ENCODE measurements at regions not wholly inside any gene's neighbourhood (a gene's known extent, or its start where the extent isn't known, plus 50 kb on each side); places are given as distances from the start of the nearest gene placed in this dataset.

DNA sequence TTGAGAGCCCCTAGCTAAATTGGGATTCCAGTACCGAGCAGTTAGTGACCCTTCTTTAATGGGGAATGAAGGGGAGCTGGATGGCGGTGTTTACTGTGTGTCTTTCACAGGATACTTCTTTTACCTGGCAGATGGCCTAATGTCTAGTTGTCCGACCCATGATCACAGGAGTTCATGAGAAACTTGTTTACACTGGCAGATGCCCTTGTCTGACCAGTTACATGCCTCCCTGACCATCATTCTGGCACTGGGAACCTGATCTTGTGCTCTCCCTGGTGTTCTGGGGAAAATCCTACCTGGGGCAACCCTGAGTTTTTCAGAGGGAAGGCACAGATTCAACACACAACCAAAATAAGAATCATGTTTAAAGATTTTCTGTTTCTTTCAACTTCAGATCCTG is 120.1 kb upstream of the SLC13A1 start:
- ChIA-PET CTCF (no interaction called here), POLR2A (no interaction called here)
- no peak for DNase-seq
- Mint-ChIP-seq H3K9me3 (ENCODE audit: insufficient read depth) (peaks cover 12% of the 10 kb centered on the region), H3K4me1 (ENCODE audit: low read depth) (no peaks in the 10 kb centered on the region), H3K27me3 (ENCODE audit: low read depth) (no peaks in the 10 kb centered on the region), H3K4me3 (no peak overlapping the region), H3K36me3 (ENCODE audit: low read depth) (no peaks in the 10 kb centered on the region), H3K27ac (no peak overlapping the region)
- no peak for ATAC-seq

DNA sequence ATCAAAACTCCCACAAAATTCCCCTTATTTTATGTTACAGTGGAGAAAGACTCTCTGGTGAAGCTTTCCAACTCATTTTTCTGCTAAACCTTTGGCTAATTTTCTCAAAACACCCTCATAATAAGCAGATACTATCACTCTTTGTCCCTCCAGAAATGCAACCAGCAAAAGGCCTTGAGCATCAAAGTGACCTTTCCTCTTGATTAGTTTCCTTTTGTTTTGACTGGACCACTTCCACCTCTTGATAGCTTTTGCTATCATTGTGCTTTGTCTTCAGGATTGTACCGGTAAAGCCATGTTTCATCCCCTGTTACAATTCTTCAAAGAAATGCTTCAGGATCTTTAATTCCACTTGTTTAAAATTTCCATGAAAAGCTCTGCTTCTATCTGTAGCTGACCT is 115.1 kb upstream of the SLC13A1 start:
- H3K4me3 Mint-ChIP-seq: no peak overlapping the region
- no peak overlapping the region for H3K27ac Mint-ChIP-seq
- H3K9me3 Mint-ChIP-seq (ENCODE audit: insufficient read depth): no peaks in the 10 kb centered on the region
- H3K4me1 Mint-ChIP-seq (ENCODE audit: low read depth): no peaks in the 10 kb centered on the region
- H3K27me3 Mint-ChIP-seq (ENCODE audit: low read depth): no peaks in the 10 kb centered on the region
- CTCF ChIA-PET: no interaction called here
- no peak for ATAC-seq
- POLR2A ChIA-PET: no interaction called here
- DNase-seq: no peak
- H3K36me3 Mint-ChIP-seq (ENCODE audit: low read depth): no peaks in the 10 kb centered on the region

DNA sequence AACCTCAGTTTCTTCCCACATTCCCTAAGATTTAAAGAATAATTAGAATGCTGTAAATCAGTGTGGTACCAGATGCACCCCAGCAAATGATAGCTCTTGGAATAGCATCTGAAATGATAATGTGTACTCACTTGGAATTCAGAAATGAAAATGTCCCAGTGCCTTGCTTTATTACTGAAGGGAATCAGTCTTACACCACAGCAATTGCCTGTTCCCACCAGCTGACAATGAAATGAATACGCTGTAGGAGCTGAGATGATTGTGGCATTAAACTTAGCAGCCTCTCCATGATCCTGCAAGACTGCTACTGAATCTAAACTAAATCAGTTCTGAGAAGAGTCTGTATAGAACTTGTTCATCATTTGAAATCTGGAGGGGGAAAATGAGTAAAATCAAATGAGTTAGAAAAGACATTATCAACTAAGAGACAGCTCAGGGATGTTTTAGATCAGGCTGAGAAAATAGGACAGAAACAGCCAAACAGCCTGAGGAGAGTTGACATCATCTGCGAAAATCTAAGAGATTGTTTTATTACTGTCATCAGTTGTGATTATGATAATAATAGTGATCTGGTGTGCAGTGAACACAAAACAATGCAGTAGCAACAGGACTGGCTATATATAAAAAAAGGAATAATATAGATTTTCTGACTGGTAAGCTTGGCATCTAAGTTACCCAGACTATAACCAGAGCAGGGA is 108.6 kb upstream of the SLC13A1 start:
- Mint-ChIP-seq H3K4me3 (no peak overlapping the region), H3K4me1 (ENCODE audit: low read depth) (no peaks in the 10 kb centered on the region), H3K9me3 (ENCODE audit: insufficient read depth) (no peaks in the 10 kb centered on the region), H3K27me3 (ENCODE audit: low read depth) (no peaks in the 10 kb centered on the region), H3K27ac (no peak overlapping the region), H3K36me3 (ENCODE audit: low read depth) (no peaks in the 10 kb centered on the region)
- no peak for ATAC-seq
- DNase-seq: no peak
- ChIA-PET CTCF (no interaction called here), POLR2A (no interaction called here)

DNA sequence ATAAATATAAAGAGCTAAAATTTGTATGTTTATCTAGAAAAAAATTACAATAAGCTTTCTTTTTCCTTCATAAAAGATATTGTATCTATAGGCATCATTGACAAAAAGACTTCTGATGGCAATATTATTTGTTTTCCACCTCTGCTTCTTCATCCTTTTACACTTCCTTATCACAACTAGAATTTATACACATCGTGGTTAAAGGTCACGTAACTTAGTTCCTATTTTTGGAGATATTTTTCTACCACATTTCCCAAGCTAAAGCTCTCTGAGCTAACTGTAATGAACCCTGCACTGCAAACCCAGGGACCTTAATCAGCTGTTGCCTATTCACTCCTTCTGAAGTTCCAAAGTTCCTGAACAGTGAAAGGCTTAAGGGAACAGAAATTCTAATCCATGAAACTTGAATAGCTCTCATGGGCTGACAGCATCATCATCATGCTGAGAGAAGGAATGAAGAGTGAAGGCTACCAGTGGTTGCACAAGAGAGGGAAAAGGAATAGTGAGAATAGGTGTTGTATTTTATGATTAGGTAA is 106.1 kb upstream of the SLC13A1 start:
- ChIA-PET POLR2A (no interaction called here), CTCF (no interaction called here)
- Mint-ChIP-seq H3K36me3 (ENCODE audit: low read depth) (no peaks in the 10 kb centered on the region), H3K4me1 (ENCODE audit: low read depth) (no peaks in the 10 kb centered on the region), H3K9me3 (ENCODE audit: insufficient read depth) (peaks cover 7% of the 10 kb centered on the region), H3K27me3 (ENCODE audit: low read depth) (no peaks in the 10 kb centered on the region), H3K27ac (no peak overlapping the region), H3K4me3 (no peak overlapping the region)
- ATAC-seq (no peak), DNase-seq (no peak)

DNA sequence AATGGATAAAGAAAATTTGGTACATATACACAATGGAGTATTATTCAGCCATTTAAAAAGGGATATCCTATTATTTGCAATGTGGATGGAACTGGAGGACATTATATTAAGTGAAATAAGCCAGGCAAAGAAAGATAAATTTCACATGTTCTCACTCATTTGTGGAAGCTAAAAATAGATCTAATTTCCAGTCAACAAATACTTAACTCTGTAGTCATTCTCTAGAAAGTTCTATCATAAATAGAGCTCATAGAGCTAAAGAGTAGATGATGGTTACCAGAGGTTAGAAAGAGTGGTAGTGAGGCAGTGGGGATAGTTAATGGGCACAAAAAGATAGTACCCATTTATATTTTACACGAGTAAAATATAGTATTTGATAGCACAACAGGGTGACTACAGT is 104.2 kb upstream of the SLC13A1 start:
- POLR2A ChIA-PET: no interaction called here
- Mint-ChIP-seq H3K4me1 (ENCODE audit: low read depth) (no peaks in the 10 kb centered on the region), H3K27me3 (ENCODE audit: low read depth) (no peaks in the 10 kb centered on the region), H3K36me3 (ENCODE audit: low read depth) (no peaks in the 10 kb centered on the region), H3K4me3 (no peak overlapping the region), H3K27ac (no peak overlapping the region), H3K9me3 (ENCODE audit: insufficient read depth) (peaks cover 9% of the 10 kb centered on the region)
- CTCF ChIA-PET: no interaction called here
- no peak for ATAC-seq
- no peak for DNase-seq

DNA sequence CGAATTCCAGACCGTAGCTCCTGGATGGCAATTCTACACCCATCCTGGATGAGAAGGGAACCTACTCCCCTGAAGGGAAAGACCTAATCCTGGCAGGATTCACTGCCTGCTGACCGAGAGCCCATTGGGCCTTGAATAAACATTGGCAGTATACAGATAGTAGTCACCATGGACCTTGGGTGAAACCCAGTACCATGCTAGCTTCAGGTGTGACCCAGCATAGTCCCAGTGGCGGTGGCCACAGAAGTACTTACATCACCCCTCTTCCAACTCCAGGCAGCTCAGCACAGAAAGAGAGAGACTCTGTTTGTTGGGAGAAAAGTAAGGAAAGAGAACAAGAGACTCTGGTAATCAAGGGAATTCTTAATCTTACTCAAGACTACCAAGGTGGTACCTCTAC is 97.2 kb upstream of the SLC13A1 start:
- no peaks in the 10 kb centered on the region for H3K36me3 Mint-ChIP-seq (ENCODE audit: low read depth)
- DNase-seq: no peak

DNA sequence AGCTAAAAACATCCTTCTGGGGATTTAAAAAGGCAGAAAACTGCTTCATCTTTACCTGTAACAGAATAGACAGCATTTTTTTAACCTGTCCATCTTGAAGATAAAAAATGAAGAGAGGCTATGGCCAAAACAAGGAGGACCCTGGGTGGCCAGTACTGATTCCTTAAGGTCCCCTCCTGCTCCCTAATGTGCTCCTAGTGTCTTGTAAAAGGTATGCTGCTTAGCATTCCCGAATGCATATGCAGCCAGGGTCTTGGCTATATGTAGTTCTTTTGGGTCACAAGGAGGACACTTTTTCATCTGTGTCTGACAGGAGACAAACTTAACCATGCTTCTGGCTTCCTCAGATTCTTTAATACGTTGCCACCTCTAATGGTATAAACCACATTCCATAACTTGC is 93.9 kb upstream of the SLC13A1 start:
- Mint-ChIP-seq H3K27ac (no peak overlapping the region), H3K36me3 (ENCODE audit: low read depth) (no peaks in the 10 kb centered on the region), H3K4me1 (ENCODE audit: low read depth) (no peaks in the 10 kb centered on the region), H3K9me3 (ENCODE audit: insufficient read depth) (no peaks in the 10 kb centered on the region), H3K4me3 (no peak overlapping the region), H3K27me3 (ENCODE audit: low read depth) (no peaks in the 10 kb centered on the region)
- POLR2A ChIA-PET: no interaction called here
- ATAC-seq (no peak), DNase-seq (no peak)
- CTCF ChIA-PET: no interaction called here

More for the DNA sequence above, 97.2 kb upstream of the SLC13A1 start:
- ChIA-PET CTCF (no interaction called here), POLR2A (no interaction called here)
- no peaks in the 10 kb centered on the region for H3K27me3 Mint-ChIP-seq (ENCODE audit: low read depth)
- ATAC-seq: no peak
- no peaks in the 10 kb centered on the region for H3K4me1 Mint-ChIP-seq (ENCODE audit: low read depth)
- H3K4me3 Mint-ChIP-seq: no peak overlapping the region
- peaks cover 9% of the 10 kb centered on the region for H3K9me3 Mint-ChIP-seq (ENCODE audit: insufficient read depth)
- no peak overlapping the region for H3K27ac Mint-ChIP-seq

DNA sequence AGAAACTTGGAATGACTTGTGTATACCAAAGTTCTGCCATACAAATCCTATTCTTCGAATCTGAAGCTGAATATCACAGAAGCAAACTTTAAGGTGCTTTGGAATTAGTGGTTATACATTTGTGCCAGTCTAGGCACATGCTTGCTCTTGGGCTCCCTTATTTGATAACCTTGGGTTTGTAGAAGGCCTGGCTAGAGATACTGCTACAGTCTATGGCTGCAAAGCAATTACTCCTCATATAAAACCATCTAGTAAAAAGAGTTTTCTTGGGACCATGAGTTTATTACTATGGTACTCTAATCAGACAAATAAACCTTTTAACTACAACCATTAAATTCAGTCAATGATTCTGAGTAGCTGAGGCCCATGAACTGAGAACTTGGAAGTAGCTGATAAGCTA is 92.5 kb upstream of the SLC13A1 start:
- Mint-ChIP-seq H3K27ac (no peak overlapping the region), H3K27me3 (ENCODE audit: low read depth) (no peaks in the 10 kb centered on the region), H3K4me1 (ENCODE audit: low read depth) (no peaks in the 10 kb centered on the region), H3K9me3 (ENCODE audit: insufficient read depth) (no peaks in the 10 kb centered on the region), H3K36me3 (ENCODE audit: low read depth) (no peaks in the 10 kb centered on the region), H3K4me3 (no peak overlapping the region)
- ChIA-PET CTCF (no interaction called here), POLR2A (no interaction called here)
- ATAC-seq (no peak), DNase-seq (no peak)

DNA sequence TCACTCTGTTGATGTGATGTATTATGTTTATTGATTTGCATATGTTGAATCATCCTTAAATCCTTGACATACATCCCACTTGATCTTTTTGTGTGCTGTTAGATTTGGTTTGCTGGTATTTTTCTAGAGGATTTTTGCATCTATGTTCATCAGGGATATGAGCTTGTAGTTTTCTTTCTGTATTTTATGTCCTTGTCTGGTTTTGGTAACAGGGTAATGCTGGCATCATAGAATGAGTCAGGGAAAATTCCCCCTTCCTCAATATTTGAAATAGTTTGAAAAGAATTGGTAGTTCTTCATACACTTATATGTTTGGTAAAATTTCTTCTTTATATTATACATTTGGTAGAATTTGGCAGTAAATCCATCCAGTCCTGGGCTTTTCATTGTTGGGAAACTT is 89.4 kb upstream of the SLC13A1 start:
- Mint-ChIP-seq H3K4me1 (ENCODE audit: low read depth) (no peaks in the 10 kb centered on the region), H3K27ac (no peak overlapping the region), H3K4me3 (no peak overlapping the region), H3K36me3 (ENCODE audit: low read depth) (no peaks in the 10 kb centered on the region), H3K27me3 (ENCODE audit: low read depth) (no peaks in the 10 kb centered on the region), H3K9me3 (ENCODE audit: insufficient read depth) (no peaks in the 10 kb centered on the region)
- ATAC-seq: no peak
- no peak for DNase-seq
- POLR2A ChIA-PET: no interaction called here
- CTCF ChIA-PET: no interaction called here

DNA sequence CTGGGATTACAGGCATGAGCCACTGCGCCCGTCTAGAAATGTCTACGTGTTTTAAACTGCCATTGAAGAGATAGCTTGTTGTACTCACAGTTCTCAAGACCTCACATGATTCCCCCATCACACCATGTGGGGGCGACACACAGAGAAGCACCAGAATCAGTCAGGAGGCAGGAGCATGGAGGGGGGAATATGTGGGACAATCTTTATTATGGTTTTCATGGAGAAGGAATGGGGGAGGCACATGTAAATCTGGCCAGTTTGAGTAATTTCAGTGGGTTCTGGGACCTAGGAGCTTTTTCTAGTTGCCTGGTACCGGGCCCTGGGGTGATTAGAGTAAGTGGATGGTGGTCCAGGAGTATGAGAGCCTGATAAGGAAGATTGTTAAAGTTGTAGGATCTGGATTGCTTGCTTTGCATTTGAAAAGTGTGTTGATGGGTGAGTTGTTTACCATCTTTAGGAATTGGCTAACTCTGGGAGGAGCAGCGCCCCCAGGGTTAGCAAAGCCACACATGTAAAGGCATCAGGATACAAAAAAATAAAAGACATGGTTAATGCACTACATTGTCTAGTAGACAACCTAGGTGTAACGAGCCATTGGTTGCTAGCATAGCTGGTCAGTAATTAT is 85.4 kb upstream of the SLC13A1 start:
- Mint-ChIP-seq H3K27ac (no peak overlapping the region), H3K36me3 (ENCODE audit: low read depth) (no peaks in the 10 kb centered on the region), H3K9me3 (ENCODE audit: insufficient read depth) (no peaks in the 10 kb centered on the region), H3K4me1 (ENCODE audit: low read depth) (no peaks in the 10 kb centered on the region), H3K27me3 (ENCODE audit: low read depth) (no peaks in the 10 kb centered on the region), H3K4me3 (no peak overlapping the region)
- ChIA-PET CTCF (no interaction called here), POLR2A (no interaction called here)
- ATAC-seq (no peak), DNase-seq (no peak)

DNA sequence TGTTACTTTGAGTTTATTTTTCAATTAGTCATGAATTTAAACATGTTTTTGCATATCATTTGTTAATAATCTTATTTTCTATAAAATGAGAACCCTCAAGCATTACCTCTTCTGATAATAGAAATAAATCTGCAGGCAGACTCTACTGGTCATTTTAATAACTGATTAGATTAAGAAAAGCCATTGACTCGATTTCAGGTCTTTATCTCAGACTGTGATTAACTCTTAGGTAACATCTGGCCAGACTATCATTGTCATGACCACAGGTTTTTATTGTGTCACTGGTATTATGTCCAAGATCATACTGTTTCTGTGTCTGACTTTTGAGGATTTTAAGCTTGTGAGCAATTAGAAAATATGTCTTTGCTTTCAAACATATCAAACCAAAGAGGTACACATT is 83.6 kb upstream of the SLC13A1 start:
- ChIA-PET POLR2A (no interaction called here), CTCF (no interaction called here)

DNA sequence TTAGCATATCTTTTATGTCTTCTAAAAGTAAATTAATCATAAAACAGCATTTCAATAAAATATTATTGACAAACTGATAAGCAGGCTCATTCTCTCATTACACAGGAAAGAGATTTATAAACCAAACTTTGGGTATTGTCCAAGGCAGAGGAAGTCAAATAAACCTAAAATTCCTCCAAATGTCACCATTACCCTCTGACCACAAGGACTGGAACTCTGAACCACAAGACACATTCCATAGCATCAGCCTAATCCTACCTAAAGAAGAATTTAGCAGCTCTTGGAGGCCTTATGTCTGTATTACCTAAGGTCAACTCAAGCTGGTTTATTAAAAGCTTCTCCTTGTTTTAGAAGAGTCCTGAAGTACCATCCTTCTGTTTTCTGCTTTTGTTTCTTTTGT is 82.4 kb upstream of the SLC13A1 start:
- ChIA-PET CTCF (no interaction called here), POLR2A (no interaction called here)
- DNase-seq (no peak), ATAC-seq (no peak)
- no peak overlapping the region for H3K27ac Mint-ChIP-seq
- H3K4me1 Mint-ChIP-seq (ENCODE audit: low read depth): no peaks in the 10 kb centered on the region
- H3K27me3 Mint-ChIP-seq (ENCODE audit: low read depth): no peaks in the 10 kb centered on the region
- no peaks in the 10 kb centered on the region for H3K36me3 Mint-ChIP-seq (ENCODE audit: low read depth)
- H3K9me3 Mint-ChIP-seq (ENCODE audit: insufficient read depth): no peaks in the 10 kb centered on the region
- no peak overlapping the region for H3K4me3 Mint-ChIP-seq

More for the DNA sequence above, 83.6 kb upstream of the SLC13A1 start:
- DNase-seq: no peak
- Mint-ChIP-seq H3K4me1 (ENCODE audit: low read depth) (no peaks in the 10 kb centered on the region), H3K27ac (no peak overlapping the region), H3K4me3 (no peak overlapping the region), H3K9me3 (ENCODE audit: insufficient read depth) (no peaks in the 10 kb centered on the region), H3K27me3 (ENCODE audit: low read depth) (no peaks in the 10 kb centered on the region), H3K36me3 (ENCODE audit: low read depth) (no peaks in the 10 kb centered on the region)
- ATAC-seq: no peak

DNA sequence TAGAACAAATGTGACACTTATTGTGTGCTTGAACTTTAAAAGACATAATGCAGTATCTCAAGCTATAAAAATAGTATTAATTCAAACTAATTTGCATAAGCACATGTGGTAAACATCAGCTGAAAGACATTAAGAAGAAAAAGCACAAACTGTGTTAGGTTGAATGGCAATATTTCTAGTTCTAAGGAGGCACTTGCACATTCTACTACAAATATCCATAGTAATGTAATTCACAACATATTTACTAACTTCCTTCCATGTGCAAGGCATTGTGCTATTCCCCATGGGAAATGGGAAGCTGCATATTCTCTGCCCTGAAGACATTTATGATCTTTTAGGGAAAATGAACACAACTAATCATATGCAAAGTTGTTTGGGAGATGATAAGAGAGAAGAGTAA is 80.2 kb upstream of the SLC13A1 start:
- Mint-ChIP-seq H3K27me3 (ENCODE audit: low read depth) (no peaks in the 10 kb centered on the region), H3K36me3 (ENCODE audit: low read depth) (no peaks in the 10 kb centered on the region), H3K9me3 (ENCODE audit: insufficient read depth) (no peaks in the 10 kb centered on the region), H3K4me3 (no peak overlapping the region), H3K4me1 (ENCODE audit: low read depth) (no peaks in the 10 kb centered on the region), H3K27ac (no peak overlapping the region)
- ChIA-PET CTCF (no interaction called here), POLR2A (no interaction called here)
- ATAC-seq (no peak), DNase-seq (no peak)
